GM21737 (cell line): ENCODE measurements at regions not wholly inside any gene's neighbourhood (a gene's known extent, or its start where the extent isn't known, plus 50 kb on each side); places are given as distances from the start of the nearest gene placed in this dataset.

ENCODE experiments used
- ATAC-seq: cut with Tn5 transposase; IDR thresholded peaks from one replicate; pipeline ENCODE4 v1.9.1; 2021; ENCODE audit warnings: mild to moderate bottlenecking, moderate library complexity; ENCODE audit not compliant: unreplicated experiment

GRCh38 chr4:184529283-184529682 is 54.9 kb upstream of the IRF2 start:
- no peak for ATAC-seq

- ATAC-seq = no peak
These were observed 54.4 kb upstream of the IRF2 start for GRCh38 chr4:184528713-184529112.

- no peak for ATAC-seq
These were observed 53.7 kb upstream of the IRF2 start for GRCh38 chr4:184528051-184528450.

- no peak for ATAC-seq
These were observed 51.9 kb upstream of the IRF2 start for GRCh38 chr4:184526228-184526627.
